Limb (tissue), 2 donors: ENCODE measurements at regions not wholly inside any gene's neighbourhood (a gene's known extent, or its start where the extent isn't known, plus 50 kb on each side); places are given as distances from the start of the nearest gene placed in this dataset.
"Not testable (repeated sequence)": the region's sequence is repeated elsewhere in the genome, so short reads cannot be mapped to it uniquely, and the experiment has no call there.

Source experiments
- DNase-seq, 2 donors: peaks; one replicate each; pipeline ENCODE4 v3.0.0-alpha.2; 2016; ENCODE audit errors: extremely low spot score in 2 of 2

DNA sequence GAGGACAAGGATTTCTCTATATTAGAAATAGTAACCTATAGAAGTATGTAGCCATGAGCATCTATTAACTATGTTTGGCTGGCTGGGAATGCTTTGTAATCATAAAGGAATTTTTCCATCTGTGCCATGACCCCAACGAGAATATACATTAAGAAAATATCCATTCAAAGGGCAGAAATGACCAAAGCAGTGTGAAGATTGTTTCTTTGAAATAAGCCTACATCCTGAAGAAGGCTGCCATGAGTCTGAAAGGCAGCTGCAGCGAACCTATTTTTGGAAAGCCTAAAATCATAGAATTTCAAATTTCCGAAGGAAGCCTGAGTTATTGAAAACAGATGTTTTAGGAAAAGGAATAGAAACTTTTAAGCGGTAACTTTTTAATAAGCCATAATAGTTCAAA, 244.2 kb upstream of the FOXK1 start:
- peak in 1 of 2 donors; percentile 56 for DNase-seq

DNA sequence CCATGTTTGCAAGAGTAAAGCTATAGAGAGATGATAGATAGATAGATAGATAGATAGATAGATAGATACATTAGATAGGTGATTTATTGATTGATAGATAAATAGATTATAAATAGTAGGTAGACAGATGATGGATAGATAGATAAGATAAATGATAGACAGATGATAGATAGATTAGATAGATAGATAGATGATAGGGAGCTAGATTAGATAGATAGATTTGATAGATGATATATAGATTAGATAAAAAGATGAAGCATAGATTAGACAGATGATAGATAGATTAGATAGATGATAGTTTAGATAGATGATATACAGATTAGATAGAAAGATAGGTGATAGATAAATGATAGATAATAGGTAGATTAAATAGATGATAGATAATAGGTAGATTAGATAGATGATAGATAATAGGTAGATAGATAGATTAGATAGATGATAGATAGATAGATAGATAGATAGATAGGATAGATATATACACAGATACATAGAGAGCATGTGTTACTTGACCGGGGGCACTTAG, 243.3 kb upstream of the FOXK1 start:
- no peak for DNase-seq

GRCh38 chr7:4439444-4439843, 242.7 kb upstream of the FOXK1 start:
- DNase-seq: no peak

DNA sequence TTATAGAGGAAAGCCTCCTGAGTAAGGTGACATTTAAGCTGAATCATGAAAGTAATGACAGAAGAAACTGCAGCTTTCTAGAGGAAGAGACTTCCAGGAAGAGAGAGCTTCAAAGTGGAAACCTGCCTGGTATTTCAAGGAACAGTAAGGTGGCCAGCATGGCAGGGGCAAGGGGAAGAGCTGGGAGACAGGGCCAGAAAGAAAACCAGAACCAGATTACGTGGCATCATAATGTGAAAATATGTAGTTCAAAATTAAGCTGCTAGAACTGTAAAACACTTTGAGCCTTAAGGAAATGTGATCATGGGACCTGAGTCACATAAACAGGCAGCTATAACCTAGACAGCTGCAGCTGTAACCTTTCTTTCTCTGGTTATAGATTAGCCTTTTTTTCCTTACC, 238.0 kb upstream of the FOXK1 start:
- DNase-seq: no peak

GRCh38 chr7:4445777-4446176, 236.3 kb upstream of the FOXK1 start:
- DNase-seq: no peak

DNA sequence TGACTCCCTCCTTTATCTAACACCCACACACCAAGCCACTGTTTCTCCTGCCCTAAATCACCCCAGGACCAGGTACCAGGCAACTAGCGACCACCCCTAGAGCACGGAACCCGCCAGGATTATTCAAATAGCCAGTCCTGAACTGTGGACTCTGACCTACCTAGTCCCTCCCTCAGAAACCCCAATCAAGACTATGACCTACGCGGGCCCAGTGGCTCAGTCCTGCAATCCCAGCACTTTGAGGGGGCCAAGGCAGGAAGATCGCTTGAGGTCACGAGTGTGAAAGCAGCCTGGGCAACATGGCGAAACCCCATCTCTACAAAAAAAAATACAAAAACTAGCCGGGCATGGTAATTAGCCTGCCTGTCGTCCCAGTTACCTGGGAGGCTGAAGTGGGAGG, 232.8 kb upstream of the FOXK1 start:
- DNase-seq: no peak

DNA sequence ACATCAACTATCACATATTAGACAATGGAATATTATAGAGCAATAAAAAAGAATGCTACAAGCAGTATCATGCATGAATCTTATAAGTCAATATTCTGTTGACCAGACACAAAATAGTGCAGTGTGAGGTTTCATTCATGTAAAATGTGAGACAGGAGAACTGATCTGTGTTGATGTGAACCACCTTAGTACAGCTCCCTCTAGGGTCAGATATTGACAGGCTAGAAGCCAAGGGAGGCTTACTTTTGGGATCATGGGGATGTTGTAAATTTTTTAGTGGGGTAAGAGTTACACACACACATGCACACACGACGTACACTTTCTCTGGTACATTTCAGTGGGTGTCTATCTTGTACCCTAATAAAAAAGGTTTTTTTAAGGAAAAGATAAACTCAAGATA, 231.6 kb upstream of the FOXK1 start:
- DNase-seq: no peak

DNA sequence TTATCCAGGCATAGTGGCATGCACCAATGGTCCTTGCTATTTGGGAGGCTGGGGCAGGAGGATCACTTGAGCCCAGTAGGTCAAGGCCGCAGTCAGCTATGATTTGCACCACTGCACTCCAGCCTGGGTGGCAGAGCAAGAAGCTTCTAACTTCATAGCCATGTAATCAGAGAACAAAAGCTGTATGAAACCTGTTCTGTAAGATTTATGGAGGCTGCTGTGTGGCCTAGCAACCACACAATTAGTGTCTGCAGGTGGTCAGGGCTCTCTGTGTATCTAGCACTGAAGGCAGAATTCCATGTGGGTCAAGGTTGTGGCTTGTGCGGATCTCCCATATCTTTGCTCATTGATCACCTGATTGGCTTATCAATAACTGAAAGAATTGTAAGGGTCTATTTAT, 221.5 kb upstream of the FOXK1 start:
- DNase-seq: no peak

- no peak for DNase-seq
Observed at GRCh38 chr7:4461531-4461930, 220.6 kb upstream of the FOXK1 start.

DNA sequence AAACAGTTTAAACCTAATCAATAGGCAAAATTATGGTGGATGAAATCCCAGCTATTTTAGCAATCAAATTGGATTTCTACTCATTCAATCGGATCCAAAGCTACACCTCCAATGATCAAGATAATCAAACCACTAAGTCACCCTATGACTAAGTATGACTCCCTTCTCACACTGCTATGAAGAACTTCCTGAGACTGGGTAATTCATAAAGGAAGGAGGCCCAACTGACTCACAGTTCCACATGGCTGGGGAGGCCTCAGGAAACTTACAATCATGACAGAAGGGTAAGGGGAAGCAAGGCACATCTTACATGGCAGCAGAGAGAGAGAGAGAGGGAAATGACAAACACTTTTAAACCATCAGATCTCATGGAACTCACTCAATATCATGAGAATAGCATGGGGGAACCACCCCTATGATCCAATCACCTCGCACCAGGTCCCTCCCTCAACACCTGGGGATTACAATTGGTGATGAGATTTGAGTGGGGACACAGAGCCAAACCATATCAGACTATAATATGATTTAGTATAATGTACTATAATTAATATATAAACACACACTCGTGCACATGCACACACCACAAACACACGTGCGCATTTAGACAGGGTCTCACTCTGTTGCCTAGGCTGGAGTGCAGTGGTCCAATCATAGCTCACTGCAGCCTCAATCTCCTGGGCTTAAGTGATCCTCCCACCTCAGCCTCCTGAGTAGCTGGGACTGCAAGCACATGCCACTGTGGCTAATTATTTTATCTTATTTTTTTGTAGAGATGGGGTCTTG, 213.6 kb upstream of the FOXK1 start:
- no peak for DNase-seq

- DNase-seq: peak in 1 of 2 donors; percentile 46
Observed at GRCh38 chr7:4470246-4470645, 211.8 kb upstream of the FOXK1 start.

GRCh38 chr7:4472728-4473127, 209.4 kb upstream of the FOXK1 start:
- peak in 1 of 2 donors; percentile 43 for DNase-seq

GRCh38 chr7:4479367-4480039, 202.6 kb upstream of the FOXK1 start:
- DNase-seq: no peak

DNA sequence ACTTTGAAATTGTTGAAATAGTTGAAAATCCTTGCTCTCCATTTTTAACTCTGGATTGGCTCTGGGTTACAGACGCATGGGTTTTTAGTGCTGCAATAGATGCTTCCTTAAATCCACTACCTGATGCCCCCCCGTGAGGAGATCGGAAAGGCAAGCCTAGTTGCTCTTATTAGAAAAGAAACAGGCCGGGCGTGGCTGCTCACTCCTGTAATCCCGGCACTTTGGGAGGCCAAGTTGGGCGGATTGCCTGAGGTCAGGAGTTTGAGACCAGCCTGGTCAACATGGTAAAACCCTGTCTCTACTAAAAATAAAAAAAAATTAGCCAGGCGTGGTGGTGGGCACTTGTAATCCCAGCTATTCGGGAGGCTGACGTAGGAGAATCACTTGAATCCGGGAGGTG, 202.0 kb upstream of the FOXK1 start:
- DNase-seq: not testable (repeated sequence)

GRCh38 chr7:4483851-4484250, 198.2 kb upstream of the FOXK1 start:
- DNase-seq: no peak

- DNase-seq: no peak
Observed at GRCh38 chr7:4484545-4484944, 197.6 kb upstream of the FOXK1 start.

GRCh38 chr7:4486907-4487306, 195.2 kb upstream of the FOXK1 start:
- no peak for DNase-seq

GRCh38 chr7:4496911-4497310, 185.2 kb upstream of the FOXK1 start:
- not testable (repeated sequence) for DNase-seq

GRCh38 chr7:4500812-4501211, 181.3 kb upstream of the FOXK1 start:
- no peak for DNase-seq

DNA sequence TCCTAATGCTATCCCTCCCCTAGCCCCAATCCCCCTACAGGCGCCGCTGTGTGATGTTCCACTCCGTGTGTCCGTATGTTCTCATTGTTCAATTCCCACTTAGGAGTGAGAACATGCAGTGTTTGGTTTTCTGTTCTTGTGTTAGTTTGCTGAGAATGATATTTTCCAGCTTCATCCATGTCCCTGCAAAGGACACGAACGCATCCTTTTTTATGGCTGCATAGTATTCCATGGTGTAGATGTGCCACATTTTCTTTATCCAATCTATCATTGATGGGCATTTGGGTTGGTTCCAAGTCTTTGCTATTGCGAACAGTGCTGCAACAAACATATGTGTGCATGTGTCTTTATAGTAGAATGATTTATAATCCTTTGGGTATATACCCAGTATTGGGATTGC, 174.2 kb upstream of the FOXK1 start:
- not testable (repeated sequence) for DNase-seq

DNA sequence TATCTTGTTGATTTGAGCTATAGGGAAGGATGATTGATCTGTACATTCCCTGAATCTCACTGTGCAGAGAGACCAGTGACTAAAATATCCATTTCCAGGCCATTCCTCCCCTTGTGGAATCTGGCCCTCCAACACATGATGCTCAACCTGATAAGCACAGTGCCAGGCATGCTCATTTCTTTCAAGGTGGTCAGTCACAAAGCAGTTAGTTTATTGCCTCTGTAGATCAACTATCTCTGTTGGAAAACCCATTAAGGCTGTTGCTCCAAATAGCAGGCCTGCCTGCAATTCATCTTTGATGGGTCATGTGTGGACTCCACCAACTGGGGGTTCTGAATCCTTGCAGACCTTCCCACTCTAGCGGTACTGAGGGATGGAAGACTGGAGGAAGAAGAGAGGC, 168.6 kb upstream of the FOXK1 start:
- DNase-seq: no peak

GRCh38 chr7:4519819-4520520, 162.1 kb upstream of the FOXK1 start:
- no peak for DNase-seq
